Fibroblast of the conjunctiva (primary cell): ENCODE measurements at regions not wholly inside any gene's neighbourhood (a gene's known extent, or its start where the extent isn't known, plus 50 kb on each side); places are given as distances from the start of the nearest gene placed in this dataset.

Source experiments
- DNase-seq: peaks from one replicate; pipeline ENCODE4 v3.0.0-alpha.2; 2010; ENCODE audit warnings: low read depth

DNA sequence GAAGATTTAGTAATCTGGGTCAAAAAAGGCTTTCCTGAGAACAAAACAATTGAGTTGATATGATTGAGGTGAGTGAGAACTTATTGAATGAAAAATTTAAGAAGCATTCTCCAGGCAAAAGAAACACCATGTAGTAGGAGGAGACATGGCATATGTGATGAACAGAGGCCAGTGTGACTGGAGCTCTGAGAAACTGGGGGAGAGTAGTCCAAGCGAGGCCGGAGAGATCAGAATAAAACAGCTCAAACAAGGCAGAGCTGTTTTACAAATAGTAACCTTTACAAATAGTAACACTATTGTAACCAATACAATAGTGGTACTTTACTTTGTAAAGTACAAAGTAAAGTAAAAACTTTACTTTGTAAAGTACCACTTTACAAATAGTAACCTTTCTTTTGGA, 1159.1 kb downstream of the PCDH9 start:
- no peak for DNase-seq

GRCh38 chr13:66069570-66069969, 1160.6 kb downstream of the PCDH9 start:
- DNase-seq, result no peak

GRCh38 chr13:66068683-66069082, 1161.5 kb downstream of the PCDH9 start:
- DNase-seq, result no peak

GRCh38 chr13:66048888-66049287, 1181.2 kb downstream of the PCDH9 start:
- DNase-seq, result no peak

GRCh38 chr13:66040506-66040905, 1189.6 kb downstream of the PCDH9 start:
- DNase-seq, result no peak

DNA sequence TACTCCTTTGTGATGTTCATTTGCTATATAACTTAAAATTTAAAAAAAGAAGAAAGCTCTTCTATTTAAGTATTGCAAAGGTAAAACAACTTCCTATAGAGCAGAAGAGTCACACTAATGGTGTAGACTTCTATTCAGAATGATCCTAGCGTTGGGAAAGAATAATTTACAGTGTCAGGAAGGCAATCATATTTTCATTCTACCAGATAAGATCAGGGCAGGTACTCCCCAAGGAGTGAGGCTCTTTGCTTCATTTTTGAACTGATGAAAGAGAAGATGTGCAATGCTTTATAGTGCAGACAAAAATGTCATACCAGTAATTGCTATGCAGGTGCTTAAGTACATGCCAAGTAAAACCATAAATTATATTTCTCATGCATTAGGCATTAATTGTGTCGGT, 1193.0 kb downstream of the PCDH9 start:
- no peak for DNase-seq

DNA sequence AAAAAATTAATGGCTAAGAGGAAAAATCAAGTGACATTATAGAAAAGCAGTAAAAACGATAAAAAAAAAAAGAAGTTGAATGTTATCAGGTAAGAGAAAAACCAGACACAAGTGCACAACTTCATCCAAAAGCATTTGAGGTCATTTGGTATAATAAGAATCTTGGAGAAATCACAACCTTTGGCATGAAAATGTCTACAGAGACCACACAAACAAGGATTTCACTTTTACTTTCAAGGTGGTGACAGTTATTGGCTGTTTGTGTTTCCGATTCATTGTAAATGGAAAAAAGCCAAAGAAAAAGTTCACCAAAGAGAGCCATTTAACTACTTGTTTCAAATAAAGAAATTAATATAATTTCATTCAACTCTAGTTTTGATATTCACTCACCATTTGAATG, 1193.5 kb downstream of the PCDH9 start:
- no peak for DNase-seq

DNA sequence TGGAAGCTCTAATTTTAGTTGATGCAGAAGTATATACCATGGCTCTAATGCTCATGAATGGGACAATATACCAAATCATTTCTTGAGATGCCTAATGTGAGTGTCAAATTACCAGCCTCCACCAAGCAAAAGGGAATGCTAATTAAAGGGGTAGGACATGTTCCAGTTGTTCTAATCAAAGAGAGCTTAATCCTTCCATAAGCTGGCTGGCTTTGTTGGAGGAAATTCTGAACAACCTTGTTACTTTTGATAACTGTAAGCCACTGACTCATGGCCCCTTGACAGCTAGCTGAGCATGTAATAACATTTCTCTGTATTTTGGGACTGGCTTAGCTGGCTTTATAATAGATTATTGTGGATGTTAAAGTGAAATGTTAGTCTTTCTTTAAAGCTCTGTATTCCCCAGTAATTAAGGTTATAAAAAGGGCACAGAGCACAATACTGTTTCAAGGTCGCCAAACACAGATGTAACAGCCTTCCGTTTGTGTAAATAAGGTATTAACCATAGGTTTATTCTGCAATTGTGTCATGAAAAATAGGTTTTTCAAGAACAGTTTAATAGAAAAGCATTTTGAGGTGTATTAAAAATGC, 1194.0 kb downstream of the PCDH9 start:
- no peak for DNase-seq

DNA sequence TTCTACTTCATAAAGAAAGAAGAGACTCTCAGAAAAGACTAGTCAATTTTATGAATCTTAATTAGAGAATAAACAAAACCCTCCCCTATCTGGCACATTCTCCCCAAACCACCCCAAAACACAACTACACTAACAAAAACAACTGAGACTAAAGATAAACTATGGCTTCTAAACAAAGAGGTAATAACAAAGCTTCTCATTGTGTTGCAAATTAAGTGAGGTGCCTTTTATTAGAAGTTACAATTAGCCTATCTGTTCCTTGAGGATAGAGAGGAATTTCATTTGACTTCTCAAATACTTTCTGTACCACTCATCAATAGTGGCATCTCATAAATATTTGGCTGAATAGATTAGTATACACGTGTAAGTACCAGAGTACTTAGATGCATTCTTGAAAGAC, 1196.2 kb downstream of the PCDH9 start:
- DNase-seq, result no peak

- DNase-seq, result no peak
Measured at GRCh38 chr13:66021846-66022245, 1208.3 kb downstream of the PCDH9 start.

DNA sequence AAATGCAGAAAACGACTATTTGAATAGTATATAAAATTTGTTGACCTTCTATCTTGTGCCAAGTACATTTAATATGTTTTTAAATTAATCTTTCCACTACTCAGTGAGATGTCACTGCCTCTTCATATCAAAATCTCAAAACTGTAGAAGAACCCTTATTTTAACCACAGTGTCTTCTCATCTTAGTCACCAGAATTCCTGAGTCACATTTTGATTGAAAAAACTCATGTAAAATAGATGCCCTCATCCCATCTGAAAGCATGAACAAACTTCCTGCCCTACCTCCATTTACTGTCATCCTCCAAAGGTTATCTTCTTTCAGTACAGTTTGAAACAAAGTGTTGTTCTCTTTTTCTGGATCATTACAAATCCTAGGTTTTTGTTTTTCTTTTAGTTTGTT, 1215.4 kb downstream of the PCDH9 start:
- no peak for DNase-seq

GRCh38 chr13:66009241-66009640, 1220.9 kb downstream of the PCDH9 start:
- DNase-seq, result no peak

- DNase-seq, result no peak
Measured at GRCh38 chr13:66003558-66003957, 1226.6 kb downstream of the PCDH9 start.

DNA sequence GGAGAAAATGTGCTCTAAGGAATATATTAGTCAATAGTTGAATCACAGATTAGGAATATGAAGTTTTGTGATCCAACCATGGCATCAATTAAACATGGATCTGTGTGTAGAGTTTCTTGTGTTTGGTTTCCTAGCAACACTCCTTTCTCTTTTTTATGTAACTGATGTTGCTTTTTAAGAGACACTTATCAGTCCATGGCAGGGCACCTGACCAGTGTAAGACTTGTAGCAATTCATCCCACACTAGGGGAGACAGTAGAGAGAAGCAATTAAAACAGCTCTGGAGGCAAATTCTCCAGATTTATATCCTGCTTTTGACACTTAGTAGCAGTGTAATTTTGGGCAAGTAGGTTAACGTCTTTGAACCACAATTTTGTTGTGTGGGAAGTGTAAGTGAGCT, 1229.0 kb downstream of the PCDH9 start:
- no peak for DNase-seq

DNA sequence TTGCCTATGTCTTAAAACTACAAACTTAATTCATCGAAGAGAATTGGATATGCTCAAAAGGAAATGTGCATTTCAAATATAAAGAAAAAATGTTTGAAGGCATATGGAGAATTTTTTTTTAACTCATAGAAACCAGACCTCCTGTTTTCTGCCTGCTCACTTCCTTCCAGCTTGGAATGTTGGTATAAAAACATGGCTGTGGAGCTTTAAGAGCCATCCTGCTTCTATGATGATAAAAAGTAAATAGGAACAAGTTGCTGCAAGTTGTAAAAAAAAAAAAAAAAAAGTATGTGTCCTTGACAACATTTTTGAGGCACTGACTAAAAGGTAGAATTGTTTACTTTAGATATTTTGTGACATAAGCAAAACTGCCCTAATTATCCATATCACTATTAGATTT, 1230.7 kb downstream of the PCDH9 start:
- DNase-seq, result no peak

DNA sequence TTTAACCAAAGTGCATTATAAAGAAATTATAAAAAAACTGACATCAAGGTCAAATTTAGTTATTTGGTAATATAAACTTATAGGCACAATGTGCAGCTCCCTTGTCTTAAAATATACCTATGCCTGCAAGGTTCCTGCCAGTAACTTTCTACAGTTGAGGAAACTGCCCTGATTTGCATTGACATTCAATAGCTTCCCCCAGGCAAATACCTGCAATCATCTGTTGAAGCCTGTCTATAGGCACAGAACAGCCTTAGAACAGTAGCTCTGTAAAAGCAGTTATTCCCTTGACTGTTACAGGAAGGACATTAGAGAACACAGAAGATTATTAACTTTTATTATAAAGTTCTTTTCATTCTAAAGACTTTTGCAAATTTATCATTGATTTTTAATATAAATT, 1239.5 kb downstream of the PCDH9 start:
- no peak for DNase-seq

DNA sequence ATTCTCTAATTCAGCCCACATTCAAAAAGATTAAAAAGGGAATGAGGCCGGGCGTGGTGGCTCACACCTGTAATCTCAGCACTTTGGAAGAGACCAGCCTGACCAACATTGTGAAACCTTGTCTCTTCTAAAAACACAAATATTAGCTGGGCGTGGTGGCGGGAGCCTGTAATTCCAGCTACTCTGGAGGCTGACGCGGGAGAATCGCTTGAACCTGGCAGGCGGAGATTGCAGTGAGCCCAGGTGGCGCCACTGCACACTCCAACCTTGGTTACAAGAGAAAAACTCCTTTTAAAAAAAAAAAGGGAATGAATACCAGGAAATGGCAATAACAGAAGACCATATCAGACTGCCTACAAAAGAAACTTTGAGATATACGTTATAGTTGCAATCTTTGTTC, 1244.5 kb downstream of the PCDH9 start:
- no peak for DNase-seq

- DNase-seq, result no peak
Measured at GRCh38 chr13:65977525-65977924, 1252.6 kb downstream of the PCDH9 start.

- DNase-seq, result no peak
Measured at GRCh38 chr13:65971541-65971940, 1258.6 kb downstream of the PCDH9 start.

DNA sequence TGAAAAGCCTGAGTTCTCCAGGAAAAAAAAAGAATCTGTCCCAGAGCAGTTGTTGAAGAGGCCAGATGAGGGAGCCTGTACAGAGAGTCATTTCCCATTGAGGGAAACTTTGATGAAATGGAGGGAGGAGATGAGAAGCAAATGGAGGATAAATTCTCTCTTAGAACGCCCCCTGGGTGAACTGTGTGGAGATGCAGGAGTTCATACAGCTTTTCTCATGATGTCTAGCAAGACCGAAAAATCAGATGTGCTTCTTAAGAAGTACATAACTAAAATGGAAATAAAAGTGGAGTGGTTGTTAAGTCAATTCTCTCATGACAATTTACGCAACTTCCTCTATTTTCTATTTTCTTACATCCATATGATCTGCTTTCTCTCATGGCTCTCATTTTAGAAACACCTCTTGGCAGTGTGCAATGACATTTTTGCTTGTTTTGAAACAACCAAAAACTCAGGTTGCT, 1263.1 kb downstream of the PCDH9 start:
- DNase-seq, result no peak

DNA sequence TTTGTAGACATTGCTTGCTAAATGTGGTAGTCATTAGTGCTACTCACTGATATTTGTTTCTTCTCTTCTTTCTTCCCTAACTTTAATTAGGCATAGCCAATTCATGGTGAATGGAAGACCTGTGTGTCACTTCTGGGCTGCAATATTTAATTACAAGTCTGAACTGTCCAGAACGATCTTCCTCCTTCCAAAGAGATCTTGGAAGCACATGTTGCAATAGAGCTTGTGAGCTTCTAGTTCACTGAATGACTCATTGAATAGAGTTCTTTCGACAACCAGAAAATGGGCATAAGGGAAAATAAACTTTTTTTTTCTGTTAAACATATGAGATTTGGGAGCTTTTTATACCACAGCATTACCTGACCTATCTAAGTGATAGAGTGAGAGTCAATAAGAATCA, 1264.6 kb downstream of the PCDH9 start:
- DNase-seq, result peak; percentile 6

GRCh38 chr13:65964672-65965071, 1265.5 kb downstream of the PCDH9 start:
- no peak for DNase-seq

- no peak for DNase-seq
Measured at GRCh38 chr13:65959305-65959704, 1270.8 kb downstream of the PCDH9 start.

DNA sequence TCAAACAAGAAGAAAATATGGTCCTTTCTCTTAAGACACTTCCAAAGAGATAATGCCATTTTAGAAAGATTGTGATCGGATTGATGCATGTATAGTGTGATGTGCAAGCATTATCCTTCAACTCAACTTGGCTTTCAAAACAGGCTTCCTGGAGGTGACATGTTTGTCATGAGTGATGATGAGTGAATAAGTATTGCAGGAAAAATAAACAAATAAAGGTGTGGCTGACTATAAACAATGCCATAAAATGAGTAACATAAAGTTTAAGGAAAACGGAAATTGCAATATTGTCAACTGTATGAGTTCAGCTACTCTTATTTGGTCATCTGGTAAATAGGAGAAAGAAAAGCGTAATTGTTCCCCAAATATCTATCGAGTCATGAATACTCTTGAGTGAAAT, 1283.7 kb downstream of the PCDH9 start:
- DNase-seq, result no peak

DNA sequence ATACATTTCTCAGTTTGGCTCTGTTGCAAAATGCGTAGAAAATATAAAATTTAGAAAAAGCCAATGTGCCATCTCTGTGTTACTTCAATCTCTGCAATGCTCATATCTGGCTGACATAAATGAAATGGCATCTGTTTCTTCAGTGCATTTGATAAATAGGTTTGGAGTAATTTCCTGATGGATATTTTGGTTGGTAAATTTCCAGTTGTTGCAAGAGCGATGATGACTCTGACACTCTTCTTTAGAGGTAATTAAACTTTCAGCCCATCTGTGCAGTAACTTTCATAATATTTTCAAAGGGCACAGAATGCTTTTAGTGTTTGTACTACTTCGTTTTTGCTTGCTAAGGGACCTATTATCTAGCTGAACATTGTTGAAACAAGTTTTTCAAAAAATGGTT, 1286.4 kb downstream of the PCDH9 start:
- DNase-seq, result no peak
